HG02840 (cell line): ENCODE measurements at regions not wholly inside any gene's neighbourhood (a gene's known extent, or its start where the extent isn't known, plus 50 kb on each side); places are given as distances from the start of the nearest gene placed in this dataset.

ENCODE experiments used
- ATAC-seq: cut with Tn5 transposase; IDR thresholded peaks from one replicate; pipeline ENCODE4 v1.9.1; 2021; ENCODE audit warnings: mild to moderate bottlenecking, moderate library complexity, moderate number of reproducible peaks; ENCODE audit not compliant: unreplicated experiment, low FRiP score

DNA sequence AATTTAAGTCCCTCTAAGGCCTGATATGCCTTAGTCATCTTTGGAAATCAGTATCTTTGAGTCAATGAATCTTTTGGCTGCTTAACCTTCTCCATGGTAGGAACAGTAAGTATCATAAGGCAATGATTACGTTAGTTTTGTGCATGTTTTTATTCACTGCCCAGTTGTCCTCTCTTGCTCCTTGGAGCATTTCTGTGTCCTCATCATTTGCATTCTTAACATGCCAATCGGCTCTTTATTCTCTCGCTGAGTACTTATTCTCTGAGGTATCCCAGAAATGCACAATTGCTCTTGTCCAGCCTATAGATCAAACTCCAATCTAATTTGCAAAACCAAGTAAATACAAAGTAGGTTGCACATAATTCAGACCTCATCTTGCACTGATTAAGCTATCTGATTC lies 405.0 kb upstream of the IL12A start:
- no peak for ATAC-seq

DNA sequence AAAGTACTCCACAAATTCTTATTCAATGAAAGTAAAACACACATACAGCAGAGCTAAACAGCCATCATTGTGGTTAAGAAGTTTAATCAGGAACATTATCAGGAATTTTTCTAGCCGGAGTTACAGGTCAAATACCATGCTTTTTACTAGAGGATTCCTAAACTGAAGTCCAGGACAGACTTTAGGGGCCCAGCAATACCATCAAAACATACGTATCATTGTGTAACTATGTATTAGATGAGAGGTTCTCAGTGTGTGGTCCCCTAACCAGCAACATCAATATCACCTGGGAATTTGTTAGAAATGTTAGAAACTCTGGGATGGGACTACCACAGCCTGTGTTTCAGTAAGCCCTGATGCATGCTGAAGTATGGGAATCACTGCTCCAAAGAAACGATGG lies 404.2 kb upstream of the IL12A start:
- no peak for ATAC-seq

DNA sequence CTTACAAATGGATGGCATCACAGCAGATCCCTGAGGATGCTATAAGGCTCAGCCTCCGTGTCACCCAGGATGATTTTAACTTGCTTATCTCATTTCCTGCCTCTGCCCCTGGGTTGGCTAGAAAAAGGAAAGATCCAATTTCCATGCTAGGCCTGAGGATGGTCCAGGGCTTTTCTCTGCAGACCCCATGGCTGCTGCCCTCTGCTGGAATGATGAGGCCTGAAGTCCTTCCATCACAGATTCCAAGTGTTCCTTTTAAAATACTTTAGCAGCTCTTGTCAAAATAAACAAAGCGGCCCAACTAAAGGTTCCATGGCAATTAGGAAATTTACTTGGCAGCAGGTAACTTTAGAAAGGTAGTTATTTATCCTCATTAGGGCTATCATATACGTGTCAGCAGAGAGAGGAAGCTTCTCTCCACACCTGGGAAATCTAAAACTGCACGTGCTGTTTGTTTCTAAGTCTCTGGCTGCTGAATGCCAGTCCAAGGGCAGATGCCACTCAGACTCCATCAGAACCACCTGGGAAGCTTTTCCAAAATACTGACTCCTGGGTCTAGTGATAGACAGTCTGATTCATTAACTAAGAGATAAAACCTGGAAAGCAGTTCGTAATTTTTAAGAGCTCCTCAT lies 401.9 kb upstream of the IL12A start:
- no peak for ATAC-seq

DNA sequence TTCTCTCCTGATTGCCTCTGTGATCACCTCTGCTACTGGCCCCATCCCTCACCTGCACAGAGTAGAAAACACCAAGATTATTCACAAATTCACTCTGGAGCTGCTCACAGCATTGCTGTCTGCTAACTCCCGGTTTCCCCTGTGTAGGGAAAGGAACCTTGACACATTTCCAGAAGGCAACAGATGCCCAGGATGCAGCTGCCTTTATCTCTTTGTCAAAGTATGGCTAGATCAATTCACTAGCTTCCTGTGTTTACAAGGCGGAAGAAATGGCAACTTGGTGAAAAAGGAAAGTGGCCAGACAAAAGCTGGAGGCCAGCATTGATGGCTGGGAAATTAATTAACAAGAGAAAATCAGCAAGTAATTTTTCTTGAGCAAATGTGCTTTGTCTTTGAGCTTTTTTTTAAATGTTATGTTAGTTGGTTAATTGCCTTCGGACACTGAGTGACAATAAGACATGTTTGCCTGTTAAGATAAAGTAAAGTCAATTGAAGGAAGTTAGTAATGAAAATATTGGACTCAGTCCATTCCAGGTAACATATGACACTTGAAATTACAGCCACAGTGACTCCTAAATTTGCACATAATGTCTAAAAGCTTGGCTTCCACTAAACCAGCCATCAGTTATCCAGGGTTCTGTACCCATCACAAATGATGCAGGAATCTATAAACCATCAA lies 394.6 kb upstream of the IL12A start:
- no peak for ATAC-seq

DNA sequence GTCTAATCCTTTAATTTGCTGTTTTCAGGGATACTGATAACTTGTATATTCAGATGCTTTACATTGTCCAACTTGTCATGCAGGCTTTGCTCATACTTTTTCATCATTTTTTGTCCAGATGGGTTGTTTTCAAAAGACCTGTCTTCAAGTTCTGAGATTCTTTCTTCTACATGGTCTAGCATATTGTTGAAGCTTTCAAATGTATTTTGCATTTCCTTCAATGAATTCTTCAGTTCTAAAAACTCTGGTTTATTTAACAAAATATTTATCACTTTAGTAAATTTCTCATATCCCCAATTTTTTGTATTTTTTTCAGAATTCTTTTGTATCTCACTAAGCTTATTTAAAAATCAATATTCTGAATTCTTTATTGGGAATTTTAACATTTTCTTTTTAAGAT lies 388.3 kb upstream of the IL12A start:
- no peak for ATAC-seq

DNA sequence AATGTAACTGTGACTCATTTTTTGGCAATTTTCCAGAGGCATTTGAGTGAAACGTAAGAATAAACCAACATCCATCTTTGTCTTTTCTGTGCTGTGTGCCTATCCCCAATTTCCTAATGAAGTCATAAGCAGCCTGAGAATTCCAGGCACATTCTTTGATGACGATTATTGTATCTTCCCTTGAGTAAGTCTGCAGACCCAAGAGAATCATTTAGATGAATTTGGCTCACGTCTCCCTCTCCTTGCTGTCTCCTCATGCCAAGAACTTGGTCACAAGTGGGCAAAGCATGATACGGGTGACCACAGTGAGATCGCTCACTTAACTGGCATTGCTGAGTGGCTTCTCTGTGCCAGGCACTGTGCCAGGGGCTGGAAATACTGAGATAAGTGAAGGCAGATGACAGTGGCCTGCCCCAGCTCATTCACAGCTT lies 384.5 kb upstream of the IL12A start:
- no peak for ATAC-seq

DNA sequence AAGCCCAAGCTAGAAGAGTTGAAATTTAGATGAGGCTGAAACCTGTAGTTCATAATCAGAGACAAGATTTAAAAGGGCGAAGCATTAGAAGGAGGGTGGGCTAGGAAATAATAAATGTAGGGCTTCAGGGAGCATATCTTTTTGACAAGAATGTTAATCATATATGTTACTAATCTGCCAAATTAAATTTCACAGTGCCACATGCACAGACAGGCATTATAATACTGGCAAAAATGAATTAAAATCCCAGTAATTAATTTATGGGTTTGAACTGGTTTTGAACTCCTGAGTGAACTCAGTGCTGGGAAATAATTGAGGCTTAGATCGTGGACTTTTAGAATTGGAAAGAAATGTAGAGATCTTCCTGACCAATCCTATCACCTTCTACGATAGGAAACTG lies 383.5 kb upstream of the IL12A start:
- ATAC-seq: no peak

DNA sequence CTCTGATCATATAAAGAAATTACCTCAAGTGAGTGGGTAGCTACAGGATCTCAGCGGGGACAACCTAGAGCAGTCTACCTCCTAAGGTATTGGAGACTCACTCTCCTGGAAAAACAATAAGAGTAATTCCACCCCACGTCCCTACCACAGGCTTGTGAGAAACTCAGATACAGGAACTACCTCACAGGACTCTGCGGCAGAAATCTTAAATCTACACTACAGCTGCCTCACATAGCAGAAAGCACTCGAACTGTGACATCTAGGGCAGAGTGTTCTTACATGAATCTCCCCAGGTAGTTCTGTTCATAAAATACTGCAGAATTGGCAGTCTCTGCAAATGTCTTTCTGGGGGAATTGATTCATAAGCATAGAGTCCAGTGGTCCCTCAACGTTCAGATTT lies 382.9 kb upstream of the IL12A start:
- no peak for ATAC-seq

DNA sequence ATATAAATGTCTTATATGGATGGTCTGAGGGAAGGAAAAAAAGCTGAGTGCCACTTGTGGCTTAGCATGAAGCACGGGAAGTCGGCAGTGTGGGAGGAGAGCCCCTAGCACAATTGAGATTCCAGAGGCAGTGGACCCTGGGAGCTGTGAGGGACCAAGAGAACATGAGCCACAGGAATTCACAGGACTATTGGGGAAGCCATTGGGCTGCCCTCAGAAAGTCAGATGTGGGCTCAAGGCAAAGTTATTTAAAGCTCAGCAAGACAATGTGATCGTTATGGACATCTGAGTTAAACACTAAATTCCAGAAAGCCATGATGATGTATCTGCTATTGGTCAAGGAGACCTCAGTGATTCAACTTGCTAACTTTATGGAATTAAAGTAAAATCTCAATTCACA lies 380.8 kb upstream of the IL12A start:
- ATAC-seq: no peak

DNA sequence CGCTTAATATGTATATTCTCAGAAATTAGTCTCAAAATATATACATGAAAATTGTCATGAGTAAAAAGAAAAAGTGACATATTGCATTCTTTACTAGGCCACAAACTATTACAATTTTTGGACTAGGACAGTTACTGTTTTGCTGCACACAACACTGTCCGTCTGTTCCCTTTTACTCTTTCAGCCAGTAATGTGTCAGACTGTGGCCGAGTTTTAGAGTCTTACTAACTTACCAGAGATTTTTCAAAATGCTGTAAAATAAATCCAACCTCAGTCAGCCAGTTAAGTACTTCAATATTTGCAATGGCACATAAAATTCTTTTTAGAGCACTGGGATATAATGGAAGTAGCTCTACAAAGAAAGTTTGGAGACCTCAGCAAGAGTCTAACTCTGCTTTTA lies 380.3 kb upstream of the IL12A start:
- no peak for ATAC-seq

DNA sequence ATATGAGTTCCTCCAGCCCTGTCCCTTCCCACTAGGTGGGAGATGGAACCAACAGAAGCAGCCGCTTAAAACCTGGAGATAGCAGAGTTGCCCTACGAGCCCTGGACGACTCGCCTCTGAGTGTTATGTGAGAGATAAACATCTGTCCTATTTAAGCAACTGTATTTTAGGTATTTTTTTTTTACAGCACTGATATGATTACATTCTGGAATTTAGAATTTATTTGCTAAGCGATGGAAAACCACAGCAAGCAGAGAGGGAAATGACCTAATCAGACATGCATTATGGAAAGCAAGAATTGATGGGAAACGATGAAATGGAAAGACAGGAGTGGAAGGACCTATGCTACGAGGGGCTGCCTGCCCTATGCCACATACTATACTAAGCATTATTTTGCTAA lies 379.0 kb upstream of the IL12A start:
- ATAC-seq: no peak

DNA sequence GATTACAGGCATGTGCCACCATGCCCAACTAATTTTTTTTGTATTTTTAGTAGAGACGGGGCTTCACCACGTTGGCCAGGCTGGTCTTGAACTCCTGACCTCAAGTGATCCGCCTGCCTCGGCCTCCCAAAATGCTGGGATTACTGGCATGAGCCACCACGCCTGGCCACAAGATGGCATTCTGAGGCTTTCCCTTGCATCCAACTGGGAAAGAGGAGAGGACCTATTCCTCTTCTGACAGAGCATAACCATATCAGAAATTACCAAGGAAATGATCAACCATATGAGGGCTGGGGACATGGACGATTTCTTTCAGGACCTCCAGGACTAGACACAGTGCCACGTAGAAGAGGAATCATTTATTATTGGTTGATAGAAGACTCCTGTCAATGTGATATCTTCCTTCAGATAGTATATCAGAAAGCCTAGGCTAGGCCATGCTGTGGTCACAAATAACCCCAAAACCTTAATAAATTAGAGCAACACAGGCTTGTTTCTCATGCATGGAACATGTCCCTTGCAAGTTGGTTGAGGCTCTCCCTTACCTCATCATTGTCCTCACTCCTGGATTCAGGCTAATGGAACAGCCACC lies 372.3 kb upstream of the IL12A start:
- ATAC-seq: no peak

DNA sequence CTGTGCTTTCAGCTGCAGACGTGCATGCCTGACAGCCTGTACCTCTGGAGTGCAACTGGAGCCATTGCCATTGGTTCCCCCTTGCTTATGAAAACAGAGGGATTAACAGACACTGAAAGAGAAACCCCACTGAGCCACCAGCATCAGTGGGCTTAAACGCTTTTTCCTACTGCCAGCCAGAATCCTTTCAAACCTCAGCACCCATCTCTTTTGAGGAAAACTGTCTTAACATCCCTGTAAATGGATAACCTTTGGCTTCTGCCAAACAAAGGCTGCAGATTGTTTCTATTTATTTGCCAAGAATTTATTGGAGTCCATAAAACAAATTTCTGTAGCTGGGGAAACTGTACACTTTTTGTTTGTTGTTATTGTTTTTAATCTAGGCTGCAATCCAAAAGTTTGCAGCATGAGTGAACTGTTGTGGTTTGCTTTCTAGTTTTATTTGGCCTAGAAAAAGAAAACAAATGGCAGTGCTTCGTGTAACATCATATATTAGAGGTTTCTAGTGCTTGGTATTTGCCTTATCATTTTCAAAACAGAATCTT lies 369.2 kb upstream of the IL12A start:
- ATAC-seq: no peak

DNA sequence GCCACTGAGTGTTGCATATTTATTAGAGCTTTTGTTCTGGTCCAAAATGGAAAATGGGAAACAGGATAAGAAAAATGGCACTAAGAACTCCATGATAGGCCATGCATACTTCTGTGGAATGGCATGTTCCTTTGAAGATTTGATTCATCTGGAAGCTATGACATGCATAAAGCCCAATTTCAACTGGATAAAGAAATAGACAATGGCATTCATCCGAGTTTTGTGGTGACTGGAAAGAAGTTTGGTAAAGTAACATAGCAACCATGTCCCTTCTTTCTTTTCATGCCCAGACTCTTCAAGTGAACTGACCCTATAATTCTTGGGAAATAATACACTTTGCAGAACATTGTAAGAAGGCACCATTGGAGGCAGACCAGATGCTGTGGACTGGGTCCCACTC lies 368.4 kb upstream of the IL12A start:
- no peak for ATAC-seq

DNA sequence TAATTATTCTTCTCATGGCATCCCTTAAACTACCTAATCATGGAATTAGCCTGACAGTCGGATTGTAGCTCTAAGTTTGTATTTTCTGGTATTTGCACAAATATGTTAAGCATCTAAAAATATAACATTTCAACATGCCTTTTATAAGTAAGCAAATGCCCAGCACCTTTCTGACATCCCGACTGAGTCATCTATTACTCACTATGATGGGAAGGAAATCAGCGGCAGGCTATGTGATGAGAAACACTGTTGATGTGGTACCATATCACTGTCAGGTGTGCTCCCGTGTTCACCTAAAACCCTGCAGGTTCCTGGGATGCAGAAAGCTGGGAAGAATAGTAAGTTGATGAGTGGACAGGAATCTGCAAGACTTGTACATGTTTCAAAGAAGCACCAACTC lies 367.8 kb upstream of the IL12A start:
- ATAC-seq: no peak

DNA sequence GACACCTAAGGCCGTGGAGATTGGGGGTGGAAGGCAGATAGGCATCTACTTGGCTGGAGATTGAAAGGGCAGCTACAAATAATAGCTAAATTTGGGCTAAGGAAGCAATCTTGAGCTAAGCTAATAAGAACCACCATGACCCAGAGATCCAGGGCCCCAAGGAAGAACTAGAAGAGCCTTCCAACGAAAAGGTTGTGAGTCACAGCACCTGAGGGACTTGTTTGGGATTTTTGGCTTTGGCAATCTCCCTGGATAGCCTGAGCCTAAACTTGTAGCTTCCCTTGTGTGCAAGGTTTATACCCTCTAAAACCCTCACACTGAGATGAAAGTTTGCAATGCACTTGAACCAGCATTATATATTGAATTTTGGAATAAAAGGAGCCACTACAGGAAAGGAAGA lies 364.0 kb upstream of the IL12A start:
- ATAC-seq: no peak

DNA sequence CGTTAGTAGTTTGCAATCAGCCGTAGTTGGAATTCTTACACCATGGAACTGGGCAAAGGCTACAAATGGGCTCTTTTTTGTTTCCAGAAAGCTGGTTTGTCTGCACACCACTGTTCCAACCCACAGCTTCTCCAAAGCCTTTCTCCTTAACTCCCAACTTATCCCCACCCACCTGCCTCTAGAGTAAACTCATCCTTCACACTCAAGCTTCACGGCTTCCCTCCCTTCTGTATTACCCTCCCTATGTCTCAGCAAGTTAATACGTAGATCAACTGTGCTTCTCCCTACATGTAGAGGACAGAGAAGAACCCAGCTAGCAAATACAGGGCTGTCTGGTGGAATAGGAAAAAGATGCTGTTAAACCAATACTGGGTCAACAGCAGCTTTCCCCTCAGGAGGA lies 363.0 kb upstream of the IL12A start:
- ATAC-seq: no peak

DNA sequence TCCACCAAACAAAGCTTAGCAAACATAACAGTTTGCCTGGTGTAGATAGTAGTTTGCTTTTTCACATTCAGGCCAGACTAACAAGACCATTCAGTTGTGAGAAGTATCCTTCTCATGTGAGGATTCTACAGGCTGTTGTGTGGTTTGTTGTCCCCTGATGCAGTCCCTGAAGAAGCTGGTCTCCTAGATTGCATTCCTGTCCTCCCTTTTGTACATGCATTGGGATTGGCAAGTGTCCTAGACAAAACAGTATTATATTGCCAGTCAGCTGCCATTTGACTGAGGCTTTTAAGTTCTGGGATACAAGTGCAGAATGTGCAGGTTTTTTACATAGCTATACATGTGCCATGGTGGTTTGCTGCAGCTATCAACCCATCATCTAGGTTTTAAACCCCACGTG lies 362.0 kb upstream of the IL12A start:
- ATAC-seq: no peak

DNA sequence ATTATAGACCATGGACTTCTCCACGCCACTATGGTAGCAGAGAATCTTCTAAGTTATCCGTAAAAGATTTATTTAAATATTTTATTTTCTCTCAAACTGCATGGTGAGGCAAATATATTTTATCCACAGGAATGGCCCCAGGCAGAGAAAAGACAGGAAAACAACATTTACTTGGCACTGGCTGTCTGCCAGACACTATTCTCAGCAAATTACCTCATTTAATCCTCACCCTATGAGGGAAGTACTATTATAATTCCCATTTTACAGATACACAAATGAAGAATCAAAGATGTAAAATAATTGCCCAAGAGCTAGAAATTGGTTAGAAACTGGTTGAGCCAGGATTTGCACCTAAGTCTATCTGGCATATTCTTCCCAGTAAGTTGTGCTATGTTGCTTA lies 361.4 kb upstream of the IL12A start:
- ATAC-seq: no peak

DNA sequence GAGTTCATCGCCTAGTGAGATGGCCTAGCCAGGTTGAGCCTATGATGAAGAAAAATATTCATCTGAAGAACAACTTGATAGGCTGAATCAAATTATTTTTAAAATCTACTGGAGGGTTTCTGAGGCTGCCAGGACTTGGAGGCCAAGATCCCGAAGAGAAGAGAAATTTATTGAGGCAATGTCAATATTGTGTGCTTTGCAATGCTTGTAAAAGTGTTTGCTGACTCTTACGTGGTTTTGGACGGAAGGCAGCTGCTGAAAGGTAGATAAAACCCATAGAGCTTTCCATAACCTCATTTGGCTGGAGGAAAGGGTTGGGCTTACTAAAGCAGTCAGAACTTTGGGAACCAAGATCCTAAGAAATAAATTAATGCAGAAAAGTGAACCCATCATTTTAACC lies 361.0 kb upstream of the IL12A start:
- no peak for ATAC-seq

DNA sequence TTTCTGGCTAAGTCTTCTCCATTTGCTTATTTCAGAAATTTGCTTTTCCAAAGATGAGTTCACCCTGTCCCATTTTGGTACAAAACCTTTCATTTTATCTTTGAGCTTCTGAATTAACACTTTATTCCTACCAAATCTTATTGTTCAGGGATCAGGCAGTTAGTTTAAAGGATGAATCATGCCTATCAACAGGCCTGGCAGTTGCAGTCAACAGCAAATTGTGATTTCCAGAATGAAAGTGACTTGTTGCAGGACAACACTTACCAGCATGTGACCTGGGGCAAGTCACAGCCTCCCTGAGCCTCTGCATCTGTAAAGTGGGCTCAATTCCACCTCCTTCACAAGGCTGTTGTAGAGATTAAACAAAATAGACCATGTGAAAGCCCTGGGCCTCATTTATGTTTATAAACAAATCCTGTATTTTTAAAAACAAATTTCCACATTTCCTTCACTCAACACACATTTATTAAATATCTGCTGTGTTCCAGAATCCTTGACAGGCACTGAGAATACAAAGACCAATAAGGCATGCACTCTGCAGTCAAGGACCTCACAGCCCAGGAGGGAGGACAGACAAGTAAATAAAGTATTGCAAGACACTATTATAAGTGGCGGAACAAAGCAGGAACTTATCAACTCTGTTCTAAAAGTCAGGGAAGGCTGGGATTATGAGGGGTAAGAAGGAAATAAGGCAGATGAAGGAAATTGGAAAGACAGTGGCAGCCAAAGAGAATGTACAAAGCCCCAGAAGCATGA lies 359.1 kb upstream of the IL12A start:
- no peak for ATAC-seq
